8988T (cell line): ENCODE measurements at regions not wholly inside any gene's neighbourhood (a gene's known extent, or its start where the extent isn't known, plus 50 kb on each side); places are given as distances from the start of the nearest gene placed in this dataset.
"Not testable (repeated sequence)": the region's sequence is repeated elsewhere in the genome, so short reads cannot be mapped to it uniquely, and the experiment has no call there.

Source experiments
- DNase-seq: peaks from one replicate; pipeline ENCODE4 v3.0.0; 2011

GRCh38 chr5:60487885-60488442, 212.0 kb downstream of the DEPDC1B start:
- DNase-seq, result no peak

GRCh38 chr5:60487476-60487875, 212.5 kb downstream of the DEPDC1B start:
- DNase-seq, result no peak

GRCh38 chr5:60485361-60485760, 214.6 kb downstream of the DEPDC1B start:
- DNase-seq, result no peak

- DNase-seq, result no peak
Observed at GRCh38 chr5:60483050-60483449, 216.9 kb downstream of the DEPDC1B start.

- no peak for DNase-seq
Observed at GRCh38 chr5:60482301-60482700, 217.7 kb downstream of the DEPDC1B start.

- DNase-seq, result no peak
Observed at GRCh38 chr5:60479542-60479941, 220.4 kb downstream of the DEPDC1B start.

GRCh38 chr5:60477849-60478248, 222.1 kb downstream of the DEPDC1B start:
- no peak for DNase-seq

GRCh38 chr5:60473654-60474053, 226.3 kb downstream of the DEPDC1B start:
- DNase-seq, result no peak

GRCh38 chr5:60473027-60473426, 226.9 kb downstream of the DEPDC1B start:
- DNase-seq, result not testable (repeated sequence)

- DNase-seq, result no peak
Observed at GRCh38 chr5:60470881-60471280, 229.1 kb downstream of the DEPDC1B start.

GRCh38 chr5:60469286-60469685, 230.7 kb downstream of the DEPDC1B start:
- no peak for DNase-seq

GRCh38 chr5:60463179-60463868, 236.6 kb downstream of the DEPDC1B start:
- DNase-seq, result no peak

GRCh38 chr5:60458666-60459065, 241.3 kb downstream of the DEPDC1B start:
- no peak for DNase-seq

- DNase-seq, result no peak
Observed at GRCh38 chr5:60457233-60457632, 242.7 kb downstream of the DEPDC1B start.

- no peak for DNase-seq
Observed at GRCh38 chr5:60455589-60455988, 244.4 kb downstream of the DEPDC1B start.

- not testable (repeated sequence) for DNase-seq
Observed at GRCh38 chr5:60454277-60454676, 245.7 kb downstream of the DEPDC1B start.

GRCh38 chr5:60453186-60453976, 246.6 kb downstream of the DEPDC1B start:
- DNase-seq, result no peak

GRCh38 chr5:60448600-60448999, 251.4 kb downstream of the DEPDC1B start:
- no peak for DNase-seq

- no peak for DNase-seq
Observed at GRCh38 chr5:60447488-60447920, 252.5 kb downstream of the DEPDC1B start.

- no peak for DNase-seq
Observed at GRCh38 chr5:60446917-60447316, 253.0 kb downstream of the DEPDC1B start.

GRCh38 chr5:60445921-60446320, 254.0 kb downstream of the DEPDC1B start:
- no peak for DNase-seq

GRCh38 chr5:60445427-60445826, 254.5 kb downstream of the DEPDC1B start:
- no peak for DNase-seq

- no peak for DNase-seq
Observed at GRCh38 chr5:60444661-60445360, 255.2 kb downstream of the DEPDC1B start.
